Activated CD8-positive, alpha-beta T cell treated with anti-CD3 and anti-CD28 coated beads for 36 hours (primary cell): ENCODE measurements at regions not wholly inside any gene's neighbourhood (a gene's known extent, or its start where the extent isn't known, plus 50 kb on each side); places are given as distances from the start of the nearest gene placed in this dataset.

Experiments
- ATAC-seq: fragments of 200-7000 bp; cut with Tn5 transposase; one replicate; pipeline ENCODE4 v1.10.0; 2021; ENCODE audit warnings: mild to moderate bottlenecking, moderate library complexity
- CTCF ChIA-PET: fragments of 350-600 bp; sonication (Branson Sonifier 250); formaldehyde crosslinking; loops from one replicate; lab custom pipeline; 2021; ENCODE audit warnings: antibody characterized with exemption; lab: Charles Lee
- POLR2A ChIA-PET: fragments of 350-600 bp; sonication (Branson Sonifier 250); formaldehyde crosslinking; loops from one replicate; lab custom pipeline; 2021; ENCODE audit warnings: antibody characterized with exemption; lab: Charles Lee
- DNase-seq: peaks from one replicate; pipeline ENCODE4 v3.0.0-alpha.2; 2020
- H3K27ac Mint-ChIP-seq: one replicate; pipeline ENCODE4 v1.8.0; 2021; ENCODE audit warnings: mild to moderate bottlenecking, mixed read lengths
- H3K27me3 Mint-ChIP-seq: one replicate; pipeline ENCODE4 v1.8.0; 2021; ENCODE audit warnings: mixed read lengths
- H3K36me3 Mint-ChIP-seq: one replicate; pipeline ENCODE4 v1.8.0; 2021; ENCODE audit warnings: low read depth, mixed read lengths
- H3K4me1 Mint-ChIP-seq: one replicate; pipeline ENCODE4 v1.8.0; 2021; ENCODE audit warnings: low read depth, mixed read lengths
- H3K4me3 Mint-ChIP-seq: one replicate; pipeline ENCODE4 v1.8.0; 2021; ENCODE audit warnings: mild to moderate bottlenecking, moderate library complexity, mixed read lengths
- H3K9me3 Mint-ChIP-seq: one replicate; pipeline ENCODE4 v1.8.0; 2021; ENCODE audit warnings: mixed read lengths
- intact Hi-C: fragments of 100-400 bp; cut with micrococcal nuclease; formaldehyde crosslinking; loops from one replicate; pipeline ENCODE4 v1.10.0; 2022
- TF ChIP-seq, protein P1 (sequence below): fragments of 200-600 bp; IDR thresholded peaks from one replicate; pipeline ENCODE4 v1.8.0; 2022; ENCODE audit warnings: antibody characterized with exemption, mild to moderate bottlenecking

DNA sequence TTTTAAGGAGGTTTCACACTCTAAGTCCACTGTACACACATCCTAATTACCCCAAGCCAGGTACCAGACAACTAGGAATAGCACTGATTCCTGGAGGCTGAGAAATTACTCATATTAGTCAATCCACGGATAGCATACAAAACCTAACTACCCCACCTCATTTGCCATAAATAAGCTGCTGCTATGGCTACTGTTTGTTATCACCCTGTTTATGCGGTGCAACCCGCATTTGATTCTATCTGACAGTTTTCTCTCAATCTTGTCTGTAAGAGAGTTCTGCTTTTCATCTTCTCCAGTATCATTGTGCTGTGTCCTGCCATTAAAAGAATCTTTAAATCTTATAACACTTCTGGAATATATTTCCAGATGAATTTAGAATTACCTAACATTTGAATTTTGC lies 1496.5 kb downstream of the PLA2G4A start:
- intact Hi-C loops, result no loop called here
- no peak for ATAC-seq
- TF ChIP-seq, protein P1, sequence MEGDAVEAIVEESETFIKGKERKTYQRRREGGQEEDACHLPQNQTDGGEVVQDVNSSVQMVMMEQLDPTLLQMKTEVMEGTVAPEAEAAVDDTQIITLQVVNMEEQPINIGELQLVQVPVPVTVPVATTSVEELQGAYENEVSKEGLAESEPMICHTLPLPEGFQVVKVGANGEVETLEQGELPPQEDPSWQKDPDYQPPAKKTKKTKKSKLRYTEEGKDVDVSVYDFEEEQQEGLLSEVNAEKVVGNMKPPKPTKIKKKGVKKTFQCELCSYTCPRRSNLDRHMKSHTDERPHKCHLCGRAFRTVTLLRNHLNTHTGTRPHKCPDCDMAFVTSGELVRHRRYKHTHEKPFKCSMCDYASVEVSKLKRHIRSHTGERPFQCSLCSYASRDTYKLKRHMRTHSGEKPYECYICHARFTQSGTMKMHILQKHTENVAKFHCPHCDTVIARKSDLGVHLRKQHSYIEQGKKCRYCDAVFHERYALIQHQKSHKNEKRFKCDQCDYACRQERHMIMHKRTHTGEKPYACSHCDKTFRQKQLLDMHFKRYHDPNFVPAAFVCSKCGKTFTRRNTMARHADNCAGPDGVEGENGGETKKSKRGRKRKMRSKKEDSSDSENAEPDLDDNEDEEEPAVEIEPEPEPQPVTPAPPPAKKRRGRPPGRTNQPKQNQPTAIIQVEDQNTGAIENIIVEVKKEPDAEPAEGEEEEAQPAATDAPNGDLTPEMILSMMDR, result no peak
- DNase-seq, result no peak
- Mint-ChIP-seq H3K4me3 (no peak overlapping the region), H3K9me3 (peaks cover 4% of the 10 kb centered on the region), H3K36me3 (no peaks in the 10 kb centered on the region), H3K27ac (no peak overlapping the region), H3K4me1 (no peaks in the 10 kb centered on the region), H3K27me3 (no peaks in the 10 kb centered on the region)
- CTCF ChIA-PET, result no interaction called here
- POLR2A ChIA-PET, result no interaction called here

DNA sequence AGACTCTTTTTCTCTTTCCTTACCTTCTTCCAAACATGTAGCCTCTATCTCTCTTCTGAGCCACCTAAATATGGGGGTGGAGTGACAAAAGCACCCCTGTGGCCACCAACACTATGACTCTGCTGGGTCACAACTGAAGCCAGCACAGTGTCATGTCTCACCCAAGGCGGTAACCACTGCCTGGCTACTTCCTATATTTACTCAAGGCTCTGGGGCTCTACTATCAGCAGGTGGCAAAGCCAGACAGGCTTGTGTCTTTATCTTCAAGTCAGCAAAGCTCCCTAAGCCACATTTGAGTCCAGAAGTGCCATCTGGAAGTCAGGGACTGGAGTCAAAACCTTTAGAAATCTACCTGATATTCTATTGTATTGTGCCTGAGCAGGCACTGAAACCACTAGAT lies 1515.2 kb downstream of the PLA2G4A start:
- DNase-seq, result no peak
- H3K4me1 Mint-ChIP-seq, result no peaks in the 10 kb centered on the region
- no peak overlapping the region for H3K4me3 Mint-ChIP-seq
- no peaks in the 10 kb centered on the region for H3K36me3 Mint-ChIP-seq
- H3K27me3 Mint-ChIP-seq, result no peaks in the 10 kb centered on the region
- TF ChIP-seq, protein P1, result no peak
- POLR2A ChIA-PET, result no interaction called here
- intact Hi-C loops, result no loop called here
- CTCF ChIA-PET, result no interaction called here
- peaks cover 14% of the 10 kb centered on the region for H3K9me3 Mint-ChIP-seq
- ATAC-seq, result no peak
- no peak overlapping the region for H3K27ac Mint-ChIP-seq

DNA sequence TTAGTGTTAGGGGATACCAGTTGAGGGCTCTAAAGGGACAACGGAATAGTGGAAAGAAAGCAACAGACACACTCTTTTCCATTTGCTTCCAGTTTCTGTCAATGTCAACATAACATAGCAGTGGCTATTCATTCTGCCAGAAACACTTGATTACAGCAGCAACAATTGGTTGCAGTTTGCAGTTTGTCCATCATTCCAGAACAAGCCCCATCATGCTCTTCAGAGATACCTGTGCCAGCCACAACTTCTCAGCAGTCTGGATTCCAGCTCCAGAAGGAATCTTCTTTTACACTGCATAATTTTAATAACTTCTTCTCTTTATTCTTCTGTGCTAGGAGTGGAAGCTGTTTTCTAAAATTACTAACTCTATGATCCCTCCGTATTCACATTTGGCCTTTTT lies 1521.4 kb downstream of the PLA2G4A start:
- ChIA-PET CTCF (no interaction called here), POLR2A (no interaction called here)
- TF ChIP-seq, protein P1, result no peak
- no peak overlapping the region for H3K4me3 Mint-ChIP-seq
- DNase-seq (no peak), ATAC-seq (no peak)
- intact Hi-C loops, result no loop called here
- no peaks in the 10 kb centered on the region for H3K4me1 Mint-ChIP-seq
- H3K27me3 Mint-ChIP-seq, result no peaks in the 10 kb centered on the region
- H3K36me3 Mint-ChIP-seq, result no peaks in the 10 kb centered on the region
- H3K9me3 Mint-ChIP-seq, result peaks cover 2% of the 10 kb centered on the region
- no peak overlapping the region for H3K27ac Mint-ChIP-seq

DNA sequence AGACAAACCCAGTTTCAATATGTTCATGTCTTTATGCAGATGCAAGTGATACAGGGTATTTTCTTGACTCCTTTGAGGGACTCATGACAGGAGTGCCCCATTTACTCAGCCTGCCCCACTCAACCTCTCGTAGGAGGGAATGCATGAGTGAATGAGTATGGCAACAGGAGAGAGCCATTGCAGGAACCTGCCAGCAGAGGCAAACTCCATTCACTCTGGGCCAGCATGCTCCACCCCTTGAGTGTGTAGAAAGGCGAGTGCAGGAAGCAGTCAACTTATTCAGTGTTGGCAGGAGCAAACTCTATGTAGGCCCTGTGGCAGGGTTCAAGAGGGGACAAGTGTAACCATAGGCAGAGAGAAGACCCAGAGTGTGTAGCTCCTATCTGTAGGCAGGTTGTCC lies 1526.3 kb downstream of the PLA2G4A start:
- TF ChIP-seq, protein P1, result no peak
- Mint-ChIP-seq H3K27ac (no peak overlapping the region), H3K4me1 (no peaks in the 10 kb centered on the region), H3K4me3 (no peak overlapping the region), H3K9me3 (peaks cover 8% of the 10 kb centered on the region), H3K36me3 (no peaks in the 10 kb centered on the region), H3K27me3 (no peaks in the 10 kb centered on the region)
- ChIA-PET CTCF (no interaction called here), POLR2A (no interaction called here)
- DNase-seq, result no peak
- intact Hi-C loops, result no loop called here
- ATAC-seq, result no peak

DNA sequence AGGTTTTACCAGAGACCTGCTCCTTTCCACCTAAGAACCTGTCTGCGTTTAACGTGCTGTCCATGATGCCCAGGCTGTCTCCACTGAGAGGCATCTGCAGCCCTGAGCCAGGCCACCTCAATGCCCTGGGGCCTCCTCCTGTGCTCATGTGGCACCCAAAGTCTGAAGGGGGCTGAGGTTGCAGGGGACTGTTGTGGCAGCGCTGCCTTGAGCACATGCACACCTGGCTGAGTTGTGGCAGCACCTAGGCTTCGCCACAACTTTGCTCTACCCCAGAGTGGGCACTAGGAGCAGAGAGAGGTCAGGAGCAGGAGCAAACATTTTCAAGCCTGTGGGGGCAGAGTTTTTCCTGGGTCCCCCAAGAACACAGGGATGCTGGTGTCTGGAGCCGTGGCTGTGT lies 1527.1 kb downstream of the PLA2G4A start:
- Mint-ChIP-seq H3K27me3 (no peaks in the 10 kb centered on the region), H3K9me3 (peaks cover 8% of the 10 kb centered on the region), H3K4me3 (no peak overlapping the region), H3K4me1 (no peaks in the 10 kb centered on the region), H3K27ac (no peak overlapping the region), H3K36me3 (no peaks in the 10 kb centered on the region)
- DNase-seq, result no peak
- intact Hi-C loops, result no loop called here
- ChIA-PET POLR2A (no interaction called here), CTCF (no interaction called here)
- TF ChIP-seq, protein P1, result no peak
- no peak for ATAC-seq
